Gastroesophageal sphincter (tissue), 3 donors: ENCODE measurements at regions not wholly inside any gene's neighbourhood (a gene's known extent, or its start where the extent isn't known, plus 50 kb on each side); places are given as distances from the start of the nearest gene placed in this dataset.

Experiments used
- CTCF ChIP-seq, 4 experiments: fragments of 200-600 bp in 2 of 4; fragments of 450-650 bp in 2 of 4; sonication (generic) in 1 of 4; IDR thresholded peaks; one replicate each; pipeline ENCODE4 v1.5.1; 2017 to 2019; ENCODE audit warnings: antibody characterized with exemption in 4 of 4, mild to moderate bottlenecking in 2 of 4, moderate library complexity in 2 of 4
- EP300 ChIP-seq: sonication (generic); formaldehyde crosslinking; IDR thresholded peaks from one replicate; pipeline ENCODE4 v1.6.1; 2017; ENCODE audit warnings: antibody characterized with exemption, mild to moderate bottlenecking
- POLR2A ChIP-seq, 2 donors: fragments of 450-650 bp; IDR thresholded peaks; one replicate each; pipeline ENCODE4 v1.6.1; 2017; ENCODE audit warnings: antibody characterized with exemption in 2 of 2, mild to moderate bottlenecking in 2 of 2, moderate library complexity in 1 of 2
- POLR2AphosphoS5 ChIP-seq: sonication (generic); formaldehyde crosslinking; IDR thresholded peaks from one replicate; pipeline ENCODE4 v1.6.1; 2017; ENCODE audit warnings: antibody characterized with exemption

DNA sequence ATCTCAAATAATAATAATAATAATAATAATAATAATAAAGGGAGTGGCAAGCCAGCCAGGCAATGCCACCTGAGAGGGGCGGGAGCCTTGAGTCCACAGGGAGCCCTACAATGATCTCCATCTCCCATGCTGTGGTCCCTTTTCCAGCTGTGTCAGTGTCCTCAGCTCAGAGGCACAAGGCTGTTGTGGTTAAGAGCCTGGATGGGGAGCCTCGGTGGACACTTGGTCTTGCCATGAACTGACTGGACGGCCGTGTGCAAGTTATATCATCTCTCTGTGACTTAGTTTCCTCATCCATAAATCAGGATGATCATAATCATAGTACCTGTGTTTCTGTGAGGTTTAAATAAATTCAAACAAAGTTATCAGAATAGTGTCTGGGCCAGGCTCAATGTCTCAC lies 127.8 kb upstream of the TIAM1 start:
- TF ChIP-seq POLR2AphosphoS5 (no peak), EP300 (no peak), CTCF (IDR thresholded peaks at IDR 0.05) (no peak), POLR2A (IDR thresholded peaks at IDR 0.05) (no peak)
